ENCODE measurements at regions not wholly inside any gene's neighbourhood (a gene's known extent, or its start where the extent isn't known, plus 50 kb on each side); places are given as distances from the start of the nearest gene placed in this dataset.
A peak's percentile ranks its signal among the peaks of the same experiment; 100 is the strongest.
"Not testable (repeated sequence)": the region's sequence is repeated elsewhere in the genome, so short reads cannot be mapped to it uniquely, and the experiment has no call there.

GRCh38 chr3:184440151-184440550 lies 60.3 kb downstream of the CHRD start:
- no peak for DNase-seq

DNA sequence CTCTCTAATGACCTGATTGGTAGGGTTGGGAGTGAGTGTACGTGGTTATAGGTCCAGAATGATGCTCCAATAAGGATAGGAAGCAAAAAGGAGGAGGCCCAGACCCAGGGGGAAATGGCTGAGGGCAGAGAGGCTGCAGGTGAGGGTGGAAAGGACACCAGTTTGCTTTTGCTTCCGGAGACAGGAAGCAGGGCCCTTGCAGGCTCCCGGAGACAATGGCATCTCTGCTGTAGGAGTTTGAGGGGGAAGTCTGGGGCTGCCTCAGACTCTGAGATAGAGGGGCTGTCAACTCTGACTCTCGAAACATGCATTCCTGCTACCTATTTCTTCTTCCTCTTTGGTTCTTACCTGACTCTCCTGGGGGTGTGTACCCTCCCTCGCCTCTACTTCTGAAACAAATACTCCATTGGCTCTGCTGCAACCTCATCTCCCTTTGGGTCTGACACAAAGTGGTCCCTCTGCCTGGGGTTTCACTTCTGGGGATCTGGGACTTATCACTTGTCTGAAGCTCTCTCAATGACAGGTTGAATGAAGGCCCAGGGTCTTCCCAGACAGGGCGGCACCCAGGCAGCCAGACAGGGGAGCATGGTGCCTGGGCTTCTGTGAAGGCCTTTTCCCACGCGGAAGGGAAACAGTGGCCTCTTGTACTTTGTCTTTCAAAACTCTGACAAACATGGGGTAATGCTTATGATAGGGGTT lies 61.5 kb downstream of the CHRD start:
- no peak for DNase-seq

GRCh38 chr3:184443364-184443763 lies 63.5 kb downstream of the CHRD start:
- DNase-seq = no peak

DNA sequence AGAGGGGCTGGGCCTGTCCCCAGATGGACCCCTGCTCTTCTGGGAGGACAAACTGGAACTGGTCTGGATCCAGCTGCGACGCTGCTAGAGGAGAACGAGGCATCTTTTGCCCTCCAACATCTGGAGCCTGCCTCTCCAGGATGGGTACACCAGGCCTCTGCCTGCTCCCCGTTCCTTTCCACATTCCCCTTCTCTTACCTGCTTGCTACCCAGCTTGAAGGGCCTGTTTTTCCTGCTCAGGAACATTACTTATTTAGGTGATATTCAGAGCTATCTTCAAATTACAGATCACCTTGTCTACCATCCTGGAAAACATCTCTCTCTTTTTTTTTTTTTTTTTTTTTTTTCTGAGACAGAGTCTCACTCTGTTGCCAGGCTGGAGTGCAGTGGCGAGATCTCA lies 64.0 kb downstream of the CHRD start:
- no peak for DNase-seq

- DNase-seq = no peak
Observed at GRCh38 chr3:184448321-184449160, 68.7 kb downstream of the CHRD start.

DNA sequence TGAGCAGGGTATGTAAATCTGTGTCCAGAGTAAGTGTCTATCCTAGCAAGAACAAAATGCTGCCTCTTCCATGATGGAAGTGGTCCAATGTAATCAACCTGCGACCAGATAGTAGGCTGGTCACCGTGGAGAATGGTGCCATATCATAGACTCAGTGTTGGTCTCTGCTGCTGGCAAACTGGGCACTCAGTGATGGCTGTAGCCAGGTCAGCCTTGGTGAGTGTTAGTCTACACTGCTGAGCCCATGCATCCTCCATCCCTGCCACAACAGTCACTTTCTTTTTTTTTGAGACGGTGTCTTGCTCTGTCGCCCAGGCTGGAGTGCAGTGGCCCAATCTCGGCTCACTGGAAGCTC lies 69.3 kb downstream of the CHRD start:
- DNase-seq = no peak

DNA sequence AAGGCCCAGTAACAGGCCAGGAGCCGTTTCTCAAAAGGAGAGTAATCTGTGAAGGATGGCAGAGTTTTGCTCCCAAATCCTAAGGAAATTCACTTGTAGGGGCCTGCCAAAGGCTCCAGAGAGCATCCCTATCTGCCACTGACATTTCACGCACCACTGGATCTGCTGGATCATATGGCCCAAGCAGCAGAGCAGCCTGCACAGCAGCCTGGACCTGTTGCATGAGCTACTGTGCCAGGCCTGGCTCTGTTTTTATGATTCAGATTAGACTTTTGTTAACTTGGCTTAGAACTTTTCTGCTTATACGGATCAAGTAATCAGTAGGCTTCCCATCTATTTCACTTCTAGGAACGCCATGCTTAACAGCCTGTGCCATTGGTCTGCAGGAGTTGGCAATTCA lies 70.7 kb downstream of the CHRD start:
- DNase-seq = no peak

DNA sequence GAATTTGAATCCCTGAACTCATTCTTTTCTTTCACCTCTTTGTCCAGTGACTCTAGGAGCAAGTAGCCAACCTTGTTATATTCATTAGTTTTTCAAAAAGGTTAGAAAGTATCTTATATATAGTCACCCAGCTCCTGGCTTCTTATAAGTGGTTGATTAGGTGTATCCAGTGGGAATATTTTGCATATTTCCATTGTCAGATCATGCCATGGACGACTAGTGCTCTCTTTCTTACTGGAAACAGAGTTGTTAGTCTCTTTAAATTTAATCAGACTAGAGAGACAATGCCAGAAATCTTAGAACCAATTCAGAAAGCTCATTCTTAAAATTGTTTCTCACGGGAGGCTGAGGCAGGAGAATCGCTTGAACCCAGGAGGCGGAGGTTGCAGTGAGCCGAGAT lies 73.4 kb downstream of the CHRD start:
- DNase-seq = no peak

- no peak for DNase-seq
Observed at GRCh38 chr3:184455991-184456390, 76.1 kb downstream of the CHRD start.

DNA sequence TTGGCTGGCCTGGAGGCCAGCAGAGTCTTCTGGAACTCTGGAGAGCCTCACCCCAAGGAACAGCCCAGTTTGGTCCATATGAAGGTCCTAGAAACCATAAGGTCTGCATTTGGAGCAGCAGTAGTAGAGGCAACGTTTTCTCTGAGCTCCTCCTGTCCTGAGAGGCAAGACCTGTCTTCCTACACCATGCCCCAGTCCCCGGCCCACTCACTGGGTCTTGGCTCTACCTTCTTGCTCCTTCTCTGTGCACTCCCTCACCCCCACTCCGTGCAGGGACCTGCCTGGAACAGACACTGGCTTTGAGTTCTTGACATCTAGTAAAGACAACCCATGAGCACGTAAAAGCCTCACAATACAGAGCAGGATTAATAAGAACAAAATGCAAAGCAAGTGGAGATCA lies 76.6 kb downstream of the CHRD start:
- no peak for DNase-seq

- DNase-seq = no peak
Observed at GRCh38 chr3:184457329-184457728, 77.5 kb downstream of the CHRD start.

GRCh38 chr3:184457784-184458377 lies 78.0 kb downstream of the CHRD start:
- DNase-seq = not testable (repeated sequence)

DNA sequence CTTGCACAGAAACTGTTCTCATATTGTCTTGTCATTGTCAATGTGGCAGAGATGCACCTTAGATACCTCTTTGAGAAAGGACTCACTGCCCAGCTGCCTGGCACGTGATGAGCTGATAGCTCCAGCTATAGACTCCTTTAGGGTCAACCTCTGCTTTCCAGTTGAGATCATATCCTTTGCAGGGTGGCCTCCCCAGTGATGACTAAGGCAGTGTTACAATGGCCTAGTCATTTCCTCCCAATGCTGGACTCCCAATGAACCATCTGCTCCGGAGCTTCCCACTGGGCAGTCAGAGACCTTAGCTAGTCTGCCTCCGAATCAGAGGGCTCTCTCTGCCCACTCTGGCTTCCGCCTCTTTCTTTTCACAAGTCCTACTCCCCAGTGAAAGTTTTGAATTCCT lies 79.5 kb downstream of the CHRD start:
- DNase-seq = no peak

DNA sequence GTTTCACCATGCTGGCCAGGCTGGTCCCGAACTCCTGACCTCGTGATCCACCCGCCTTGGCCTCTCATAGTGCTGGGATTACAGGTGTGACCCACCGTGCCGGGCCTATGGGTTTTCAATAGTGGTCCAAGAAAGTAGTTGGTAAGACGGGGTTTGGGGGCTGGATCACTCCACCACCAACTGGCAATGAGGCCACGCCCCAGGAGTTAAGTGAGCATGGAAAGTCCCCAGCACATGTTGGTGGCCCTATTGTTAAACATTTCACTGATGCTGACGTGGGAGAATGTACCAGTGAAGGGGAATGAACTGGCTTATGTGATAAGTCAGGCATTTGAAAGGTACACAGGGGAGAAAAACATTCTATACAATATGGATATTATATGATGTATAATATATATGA lies 80.4 kb downstream of the CHRD start:
- DNase-seq = no peak

- no peak for DNase-seq
Observed at GRCh38 chr3:184461219-184461618, 81.4 kb downstream of the CHRD start.

DNA sequence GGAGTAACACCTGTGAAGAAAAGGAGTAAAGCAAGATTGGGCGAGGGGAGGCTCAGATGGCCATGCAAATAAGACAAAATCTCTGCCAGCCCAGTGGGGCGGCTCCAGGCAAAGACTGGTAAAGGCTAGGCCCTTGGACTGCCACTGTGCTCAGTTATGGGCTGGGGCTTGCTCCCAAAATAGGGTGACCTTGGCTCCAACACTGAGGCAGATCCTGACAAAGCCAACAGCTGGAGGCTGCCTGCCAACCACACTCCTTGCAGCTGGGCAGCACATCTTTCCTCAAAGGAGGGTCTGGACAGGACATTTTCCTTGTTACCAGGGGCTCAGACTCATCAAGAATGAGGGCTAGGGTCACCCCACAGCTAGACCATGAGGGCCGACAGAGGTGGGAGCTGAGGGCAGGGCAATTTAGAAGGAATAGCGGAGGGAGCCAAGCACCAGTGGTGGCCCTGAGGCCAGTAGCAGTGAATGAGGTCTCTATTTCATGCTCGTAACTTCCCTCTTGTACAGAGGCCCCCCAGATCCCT lies 86.1 kb downstream of the CHRD start:
- no peak for DNase-seq

DNA sequence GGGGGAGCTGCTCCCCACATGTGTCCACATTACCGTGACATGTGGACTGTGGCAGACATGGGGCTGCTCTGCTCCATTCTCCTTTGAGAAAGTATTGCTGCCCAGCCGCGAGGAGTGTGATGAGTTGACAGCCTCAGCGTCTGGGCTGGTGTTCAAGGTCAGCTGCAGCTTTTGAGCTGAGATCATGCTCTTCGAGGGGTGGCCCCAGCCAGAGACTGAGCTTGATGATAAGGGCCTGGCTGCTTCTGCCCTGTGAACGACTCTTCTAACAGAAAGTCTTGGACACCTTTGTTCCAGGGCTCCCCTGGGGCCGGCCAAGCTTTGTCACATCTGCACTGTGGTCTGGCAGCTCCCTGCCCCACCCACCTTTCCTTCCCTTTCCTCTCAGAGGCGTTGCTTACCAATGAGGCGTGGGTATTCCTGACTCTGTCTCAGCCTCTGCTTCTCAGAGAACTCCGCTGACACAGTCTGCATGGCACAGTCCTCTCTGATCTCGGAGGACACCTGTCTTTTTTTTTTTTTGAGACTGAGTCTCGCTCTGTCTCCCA lies 86.6 kb downstream of the CHRD start:
- DNase-seq = no peak

- DNase-seq = no peak
Observed at GRCh38 chr3:184467171-184467570, 87.3 kb downstream of the CHRD start.

DNA sequence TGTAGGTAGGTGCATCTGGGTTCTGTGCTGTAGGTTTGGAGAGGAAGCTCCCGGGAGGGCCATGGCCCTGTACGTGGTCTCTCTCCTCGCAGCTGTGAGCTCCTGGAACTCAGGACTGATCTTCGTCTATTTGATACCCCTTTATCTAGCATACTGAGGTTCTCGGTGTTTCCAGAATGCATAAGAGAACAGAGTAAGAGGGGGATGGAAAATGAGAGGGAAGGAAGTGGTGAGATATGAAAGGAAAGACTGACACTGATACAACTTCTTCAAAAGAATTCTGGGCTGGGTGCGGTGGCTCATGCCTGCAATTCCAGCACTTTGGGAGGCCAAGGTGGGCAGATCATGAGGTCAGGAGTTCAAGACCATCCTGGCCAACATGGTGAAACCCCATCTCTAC lies 90.7 kb downstream of the CHRD start:
- DNase-seq = no peak

DNA sequence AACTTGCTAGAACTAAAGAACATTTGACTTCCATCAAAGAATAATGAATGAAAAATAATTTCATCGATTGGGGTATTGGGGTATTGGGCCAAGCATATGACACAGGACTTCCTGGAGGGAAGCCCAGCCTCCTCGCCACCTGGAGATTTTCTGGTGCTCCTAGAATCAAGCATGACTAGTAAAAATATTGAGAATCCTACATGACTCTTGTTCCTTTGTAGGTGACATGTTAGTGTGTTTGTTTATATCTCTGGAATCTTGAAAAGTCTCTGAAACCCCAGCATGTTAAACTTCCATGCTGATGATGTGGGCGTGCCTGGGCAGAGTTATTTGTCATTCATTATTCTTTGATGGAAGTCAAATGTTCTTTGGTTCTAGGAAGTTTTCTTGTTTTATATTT lies 90.1 kb upstream of the EPHB3 start:
- no peak for DNase-seq

DNA sequence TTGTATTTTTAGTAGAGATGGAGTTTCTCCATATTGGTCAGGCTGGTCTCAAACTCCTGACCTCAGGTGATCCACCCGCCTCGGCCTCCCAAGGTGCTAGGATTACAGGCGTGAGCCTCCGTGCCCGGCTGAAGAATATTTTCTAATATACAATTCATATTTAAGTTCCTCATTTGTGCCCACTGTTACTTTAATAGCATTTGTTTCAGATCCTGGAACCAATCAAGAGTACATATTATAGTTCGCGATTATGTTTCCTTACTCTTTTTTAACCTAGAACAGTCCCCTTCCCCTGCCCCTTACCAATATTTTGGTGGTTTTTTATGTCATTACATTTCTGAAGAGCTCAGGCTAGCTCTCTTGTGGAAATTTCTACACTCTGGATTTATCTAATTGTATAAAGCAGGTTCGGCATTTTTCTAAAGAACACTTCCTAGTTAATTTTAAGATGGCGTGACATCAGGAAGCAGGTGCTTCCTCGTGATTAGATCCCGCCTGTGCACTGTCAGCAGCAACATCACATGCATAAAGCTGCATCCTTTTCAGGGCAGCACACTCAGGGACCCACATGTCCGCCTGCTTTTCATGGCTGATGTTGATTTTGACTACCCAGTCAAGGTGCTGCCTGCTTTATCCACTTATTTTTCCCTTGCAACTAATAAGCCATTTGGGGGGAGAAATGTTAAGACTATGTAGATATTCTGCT lies 88.7 kb upstream of the EPHB3 start:
- DNase-seq = peak; percentile 86

GRCh38 chr3:184474897-184475296 lies 86.7 kb upstream of the EPHB3 start:
- DNase-seq = no peak

GRCh38 chr3:184477940-184478339 lies 83.6 kb upstream of the EPHB3 start:
- DNase-seq = no peak
